Thyroid gland (tissue), 4 donors: ENCODE measurements at regions not wholly inside any gene's neighbourhood (a gene's known extent, or its start where the extent isn't known, plus 50 kb on each side); places are given as distances from the start of the nearest gene placed in this dataset.

Source experiments
- DNase-seq, 2 donors: peaks; one replicate each; pipeline ENCODE4 v3.0.0-alpha.2; 2019
- H3K27ac ChIP-seq, 3 donors: fragments of 200-600 bp; sonication (generic); 1 replicate in 2 of 3; 2 replicates in 1 of 3; pipeline ENCODE4 v1.5.1; 2016 to 2019; ENCODE audit warnings: mild to moderate bottlenecking in 1 of 3, moderate library complexity in 1 of 3
- H3K27me3 ChIP-seq: fragments of 200-600 bp; sonication (generic); one replicate; pipeline ENCODE4 v1.5.1; 2019
- H3K36me3 ChIP-seq, 2 donors: fragments of 200-600 bp; sonication (generic); one replicate each; pipeline ENCODE4 v1.5.1; 2016 to 2019
- H3K4me1 ChIP-seq, 2 donors: fragments of 200-600 bp; sonication (generic); one replicate each; pipeline ENCODE4 v1.5.1; 2017 to 2019
- H3K4me3 ChIP-seq, 3 donors: fragments of 200-600 bp; sonication (generic); replicated peaks in 1 of 3; 1 replicate in 2 of 3; 2 replicates in 1 of 3; pipeline ENCODE4 v1.5.1; 2016; ENCODE audit warnings: mild to moderate bottlenecking in 1 of 3
- H3K9me3 ChIP-seq: fragments of 200-600 bp; sonication (generic); one replicate; pipeline ENCODE4 v1.5.1; 2017
- CTCF ChIP-seq, 6 experiments: fragments of 200-600 bp in 3 of 6; fragments of 450-650 bp in 3 of 6; sonication (generic) in 3 of 6; IDR thresholded peaks; one replicate each; pipeline ENCODE4 v1.5.1; 2016 to 2019; ENCODE audit warnings: antibody characterized with exemption in 6 of 6, mild to moderate bottlenecking in 2 of 6, inconsistent platforms in 1 of 6, moderate library complexity in 1 of 6
- POLR2A ChIP-seq, 2 donors: fragments of 450-650 bp; IDR thresholded peaks; one replicate each; pipeline ENCODE4 v1.6.1; 2017; ENCODE audit warnings: antibody characterized with exemption in 2 of 2, mild to moderate bottlenecking in 2 of 2, moderate library complexity in 1 of 2
- WGBS, 2 donors: methylation state at CpG; one replicate each; pipeline ENCODE4 v1.1.5; 2017; 5-methylcytosine and 5-hydroxymethylcytosine counted together
- intact Hi-C: fragments of 100-400 bp; cut with DNase I; formaldehyde crosslinking; loops from one replicate; pipeline ENCODE4 v1.15.1; 2023

- no peak for DNase-seq
- no peak overlapping the region for H3K4me3 ChIP-seq
- no peaks in the 10 kb centered on the region for H3K4me1 ChIP-seq
- 89 to 96% methylated on average over 8 to 11 of the region's 15 CpGs for WGBS, 2 donors
- no peaks in the 10 kb centered on the region for H3K36me3 ChIP-seq
- no peaks in the 10 kb centered on the region for H3K9me3 ChIP-seq
- H3K27me3 ChIP-seq: no peaks in the 10 kb centered on the region
- H3K27ac ChIP-seq: no peak overlapping the region
- intact Hi-C loops: no loop called here
- TF ChIP-seq CTCF (IDR thresholded peaks at IDR 0.05) (no peak), POLR2A (IDR thresholded peaks at IDR 0.05) (no peak)
Observed at GRCh38 chr6:76453270-76453669, 380.8 kb upstream of the IMPG1 start.

GRCh38 chr6:76451926-76452709 lies 379.7 kb upstream of the IMPG1 start:
- H3K36me3 ChIP-seq: no peaks in the 10 kb centered on the region
- no peak overlapping the region for H3K4me3 ChIP-seq
- H3K27me3 ChIP-seq: no peaks in the 10 kb centered on the region
- intact Hi-C loops: no loop called here
- TF ChIP-seq CTCF (IDR thresholded peaks at IDR 0.05): no peak
- TF ChIP-seq POLR2A (IDR thresholded peaks at IDR 0.05): no peak
- no peak for DNase-seq
- no peaks in the 10 kb centered on the region for H3K9me3 ChIP-seq
- H3K4me1 ChIP-seq: no peaks in the 10 kb centered on the region
- H3K27ac ChIP-seq: no peak overlapping the region
- 84 to 87% methylated on average over 18 to 20 of the region's 20 CpGs for WGBS, 2 donors

- WGBS, 2 donors: 47 to 55% methylated on average over 1 of the region's 1 CpG
- H3K36me3 ChIP-seq: no peaks in the 10 kb centered on the region
- no peak overlapping the region for H3K4me3 ChIP-seq
- H3K27ac ChIP-seq: no peak overlapping the region
- no peak for TF ChIP-seq POLR2A (IDR thresholded peaks at IDR 0.05)
- no peaks in the 10 kb centered on the region for H3K4me1 ChIP-seq
- intact Hi-C loops: no loop called here
- H3K27me3 ChIP-seq: no peaks in the 10 kb centered on the region
- no peaks in the 10 kb centered on the region for H3K9me3 ChIP-seq
- DNase-seq: no peak
Observed at GRCh38 chr6:76448109-76448508, 375.6 kb upstream of the IMPG1 start.

DNA sequence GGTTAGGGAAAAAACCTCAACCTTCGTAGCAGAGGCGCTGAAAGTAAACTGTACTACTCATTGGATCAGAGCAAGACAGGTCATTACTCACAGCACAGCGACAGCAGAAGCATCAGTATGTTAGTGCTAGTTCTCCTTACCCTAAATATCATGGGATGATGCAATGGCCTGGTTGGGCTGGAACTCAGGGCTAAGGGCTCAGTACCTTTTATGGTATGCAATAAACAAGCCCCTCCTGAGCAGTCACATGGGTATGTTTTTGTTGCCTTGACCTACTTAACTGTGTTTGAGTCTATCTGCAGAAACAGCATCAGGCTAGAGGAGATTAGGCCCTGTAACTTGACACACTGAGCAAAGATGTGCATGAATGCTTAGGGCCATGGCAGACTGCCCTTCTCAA lies 369.4 kb upstream of the IMPG1 start:
- no peak overlapping the region for H3K4me3 ChIP-seq
- intact Hi-C loops: no loop called here

GRCh38 chr6:76439811-76440210 lies 367.3 kb upstream of the IMPG1 start:
- H3K36me3 ChIP-seq: no peaks in the 10 kb centered on the region
- no peak overlapping the region for H3K4me3 ChIP-seq
- no peaks in the 10 kb centered on the region for H3K27me3 ChIP-seq
- DNase-seq: no peak
- H3K4me1 ChIP-seq: no peaks in the 10 kb centered on the region
- H3K9me3 ChIP-seq: no peaks in the 10 kb centered on the region
- TF ChIP-seq CTCF (IDR thresholded peaks at IDR 0.05): no peak
- TF ChIP-seq POLR2A (IDR thresholded peaks at IDR 0.05): no peak
- H3K27ac ChIP-seq: no peak overlapping the region
- intact Hi-C loops: no loop called here
- 72 to 77% methylated on average over 2 of the region's 2 CpGs for WGBS, 2 donors

More for the DNA sequence above, 369.4 kb upstream of the IMPG1 start:
- Histone ChIP-seq H3K9me3 (no peaks in the 10 kb centered on the region), H3K4me1 (no peaks in the 10 kb centered on the region), H3K27ac (no peak overlapping the region), H3K36me3 (no peaks in the 10 kb centered on the region), H3K27me3 (no peaks in the 10 kb centered on the region)
- WGBS, 2 donors: 62 to 76% methylated on average over 3 of the region's 3 CpGs
- no peak for DNase-seq
- no peak for TF ChIP-seq POLR2A (IDR thresholded peaks at IDR 0.05)
- TF ChIP-seq CTCF (IDR thresholded peaks at IDR 0.05): no peak
